Osteocyte (in vitro differentiated cells): ENCODE measurements at regions not wholly inside any gene's neighbourhood (a gene's known extent, or its start where the extent isn't known, plus 50 kb on each side); places are given as distances from the start of the nearest gene placed in this dataset.
A peak's percentile ranks its signal among the peaks of the same experiment; 100 is the strongest.

Experiments used
- DNase-seq: peaks from one replicate; pipeline ENCODE4 v3.0.0; 2021; ENCODE audit warnings: mixed read lengths; ENCODE audit not compliant: unreplicated experiment; ENCODE audit errors: extremely low spot score
- H3K27ac Mint-ChIP-seq: one replicate; pipeline ENCODE4 v1.8.0; 2021; ENCODE audit warnings: mild to moderate bottlenecking, mixed read lengths; ENCODE audit not compliant: unreplicated experiment
- H3K27me3 Mint-ChIP-seq: one replicate; pipeline ENCODE4 v1.8.0; 2021; ENCODE audit warnings: mixed read lengths; ENCODE audit not compliant: unreplicated experiment
- H3K36me3 Mint-ChIP-seq: one replicate; pipeline ENCODE4 v1.8.0; 2021; ENCODE audit warnings: mixed read lengths; ENCODE audit not compliant: unreplicated experiment
- H3K4me1 Mint-ChIP-seq: one replicate; pipeline ENCODE4 v1.8.0; 2021; ENCODE audit warnings: mixed read lengths; ENCODE audit not compliant: unreplicated experiment
- H3K4me3 Mint-ChIP-seq: one replicate; pipeline ENCODE4 v1.8.0; 2021; ENCODE audit warnings: mild to moderate bottlenecking, moderate library complexity, mixed read lengths; ENCODE audit not compliant: unreplicated experiment
- H3K9me3 Mint-ChIP-seq: one replicate; pipeline ENCODE4 v1.8.0; 2021; ENCODE audit warnings: mixed read lengths; ENCODE audit not compliant: unreplicated experiment
- TF ChIP-seq, protein P1 (sequence below): fragments of 200-600 bp; sonication (generic); IDR thresholded peaks from 2 replicates; pipeline ENCODE4 v1.5.0; 2021; ENCODE audit warnings: antibody characterized with exemption, mild to moderate bottlenecking, moderate library complexity

GRCh38 chr22:49310354-49310753, 517.3 kb downstream of the BRD1 start:
- TF ChIP-seq, protein P1, sequence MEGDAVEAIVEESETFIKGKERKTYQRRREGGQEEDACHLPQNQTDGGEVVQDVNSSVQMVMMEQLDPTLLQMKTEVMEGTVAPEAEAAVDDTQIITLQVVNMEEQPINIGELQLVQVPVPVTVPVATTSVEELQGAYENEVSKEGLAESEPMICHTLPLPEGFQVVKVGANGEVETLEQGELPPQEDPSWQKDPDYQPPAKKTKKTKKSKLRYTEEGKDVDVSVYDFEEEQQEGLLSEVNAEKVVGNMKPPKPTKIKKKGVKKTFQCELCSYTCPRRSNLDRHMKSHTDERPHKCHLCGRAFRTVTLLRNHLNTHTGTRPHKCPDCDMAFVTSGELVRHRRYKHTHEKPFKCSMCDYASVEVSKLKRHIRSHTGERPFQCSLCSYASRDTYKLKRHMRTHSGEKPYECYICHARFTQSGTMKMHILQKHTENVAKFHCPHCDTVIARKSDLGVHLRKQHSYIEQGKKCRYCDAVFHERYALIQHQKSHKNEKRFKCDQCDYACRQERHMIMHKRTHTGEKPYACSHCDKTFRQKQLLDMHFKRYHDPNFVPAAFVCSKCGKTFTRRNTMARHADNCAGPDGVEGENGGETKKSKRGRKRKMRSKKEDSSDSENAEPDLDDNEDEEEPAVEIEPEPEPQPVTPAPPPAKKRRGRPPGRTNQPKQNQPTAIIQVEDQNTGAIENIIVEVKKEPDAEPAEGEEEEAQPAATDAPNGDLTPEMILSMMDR = no peak
- Mint-ChIP-seq H3K36me3 (no peaks in the 10 kb centered on the region), H3K4me3 (no peak overlapping the region), H3K4me1 (no peaks in the 10 kb centered on the region), H3K27me3 (peaks cover 60% of the 10 kb centered on the region), H3K9me3 (no peaks in the 10 kb centered on the region), H3K27ac (no peak overlapping the region)
- DNase-seq = peak; percentile 38

DNA sequence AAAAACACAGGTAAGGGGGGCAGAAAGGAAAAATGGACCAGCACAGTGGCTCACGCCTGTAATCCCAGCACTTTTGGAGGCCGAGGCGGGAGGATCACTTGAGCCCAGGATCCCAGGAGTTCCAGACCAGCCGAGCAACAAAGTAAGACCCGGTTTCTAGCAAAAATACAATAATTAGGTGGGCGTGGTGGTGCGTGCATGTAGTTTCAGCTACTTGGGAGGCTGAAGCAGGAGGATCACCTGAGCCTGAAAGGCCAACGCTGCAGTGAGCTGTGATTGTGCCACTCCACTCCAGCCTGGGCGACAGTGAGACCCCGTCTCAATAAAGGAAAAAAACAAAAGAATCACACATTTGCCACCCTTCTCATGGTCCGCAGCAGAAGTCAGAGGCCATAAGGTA, 519.4 kb downstream of the BRD1 start:
- Mint-ChIP-seq H3K36me3 (no peaks in the 10 kb centered on the region), H3K27ac (no peak overlapping the region), H3K4me3 (no peak overlapping the region), H3K27me3 (peaks cover 45% of the 10 kb centered on the region), H3K9me3 (no peaks in the 10 kb centered on the region), H3K4me1 (no peaks in the 10 kb centered on the region)
- TF ChIP-seq, protein P1 = no peak
- peak; percentile 25 for DNase-seq

DNA sequence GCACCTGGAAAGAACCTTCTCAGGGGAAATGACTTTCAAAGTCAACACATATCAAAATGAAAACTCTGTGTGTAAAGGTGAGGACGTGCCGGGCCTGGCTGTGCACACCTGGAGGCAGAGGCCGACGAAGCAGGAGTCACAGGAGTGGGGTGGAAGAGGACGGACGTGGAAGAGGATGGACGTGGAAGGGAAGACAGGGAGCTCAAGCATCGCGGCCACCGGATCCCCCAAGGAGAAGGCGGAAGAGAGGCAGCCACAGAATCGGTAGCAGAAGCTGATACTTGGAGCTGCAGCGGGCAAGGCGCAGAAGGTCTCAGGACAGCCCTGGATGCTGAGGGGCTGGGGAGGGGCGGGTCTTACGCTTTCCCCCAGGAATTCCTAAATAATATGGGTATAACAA, 519.8 kb downstream of the BRD1 start:
- Mint-ChIP-seq H3K27me3 (peaks cover 41% of the 10 kb centered on the region), H3K9me3 (no peaks in the 10 kb centered on the region), H3K36me3 (no peaks in the 10 kb centered on the region), H3K4me1 (no peaks in the 10 kb centered on the region), H3K27ac (no peak overlapping the region), H3K4me3 (no peak overlapping the region)
- peak; percentile 62 for DNase-seq
- TF ChIP-seq, protein P1 = no peak

GRCh38 chr22:49307481-49307830, 520.2 kb downstream of the BRD1 start:
- peaks cover 39% of the 10 kb centered on the region for H3K27me3 Mint-ChIP-seq
- no peak overlapping the region for H3K4me3 Mint-ChIP-seq
- no peak overlapping the region for H3K27ac Mint-ChIP-seq
- TF ChIP-seq, protein P1 = no peak
- no peaks in the 10 kb centered on the region for H3K4me1 Mint-ChIP-seq
- peak; percentile 70 for DNase-seq
- H3K9me3 Mint-ChIP-seq = no peaks in the 10 kb centered on the region
- H3K36me3 Mint-ChIP-seq = no peaks in the 10 kb centered on the region

DNA sequence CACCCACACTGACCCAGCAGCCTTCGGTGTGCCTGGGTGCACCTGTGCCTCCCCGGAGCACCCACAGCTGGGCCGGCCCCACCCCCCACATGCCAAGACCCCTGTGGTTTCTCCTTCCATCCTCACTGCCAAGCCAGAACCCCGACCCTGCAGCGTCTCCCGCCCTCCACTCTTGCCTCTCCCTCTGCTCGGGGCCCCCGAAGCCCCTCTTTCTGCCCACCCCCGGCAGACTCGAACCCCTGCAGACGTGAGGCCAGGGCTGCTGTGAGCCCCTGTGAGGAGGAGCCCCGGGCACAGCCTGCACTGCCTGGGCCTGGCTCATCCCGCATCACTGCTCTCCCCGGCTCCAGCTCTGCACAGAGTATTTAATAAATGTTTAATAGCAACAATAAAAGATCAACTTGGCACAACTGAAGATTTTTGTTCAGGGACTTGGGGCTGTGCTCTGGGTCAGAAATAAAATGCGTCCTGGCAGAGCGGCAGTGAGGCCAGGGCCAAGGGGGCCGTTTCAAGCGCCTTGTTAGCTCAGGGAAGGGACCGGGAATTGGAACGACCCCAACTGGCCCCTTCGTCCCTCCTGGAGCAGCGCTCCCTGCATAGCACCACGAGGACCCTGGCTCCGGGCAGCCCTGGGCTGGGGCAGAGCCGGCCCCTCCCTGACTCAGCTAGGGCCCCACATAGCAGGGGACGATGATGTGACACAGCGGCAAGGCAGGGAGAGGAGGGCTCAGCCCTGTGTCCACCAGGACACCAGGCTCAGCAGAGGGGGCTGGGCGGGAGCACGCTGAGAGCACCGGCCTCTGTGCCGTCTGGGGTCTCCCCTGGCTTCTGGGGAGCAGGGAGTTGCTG, 520.8 kb downstream of the BRD1 start:
- DNase-seq = peak; percentile 82
- Mint-ChIP-seq H3K4me3 (no peak overlapping the region), H3K9me3 (no peaks in the 10 kb centered on the region), H3K27me3 (peaks cover 36% of the 10 kb centered on the region), H3K36me3 (no peaks in the 10 kb centered on the region), H3K27ac (no peak overlapping the region), H3K4me1 (no peaks in the 10 kb centered on the region)
- TF ChIP-seq, protein P1 = no peak
